ENCODE measurements at regions not wholly inside any gene's neighbourhood (a gene's known extent, or its start where the extent isn't known, plus 50 kb on each side); places are given as distances from the start of the nearest gene placed in this dataset.

GRCh38 chr7:51882412-51882811 is 565.8 kb upstream of the COBL start:
- no peak for TF ChIP-seq CTCF (IDR thresholded peaks at IDR 0.05; ENCODE audit: low read length, missing control alignments)
- DNase-seq (ENCODE audit: low read depth): no peak
- no peak overlapping the region for H3K4me3 ChIP-seq (replicated peaks; ENCODE audit: low read depth, low read length)

GRCh38 chr7:51881309-51881708 is 564.7 kb upstream of the COBL start:
- no peak overlapping the region for H3K4me3 ChIP-seq (replicated peaks; ENCODE audit: low read depth, low read length)
- no peak for TF ChIP-seq CTCF (IDR thresholded peaks at IDR 0.05; ENCODE audit: low read length, missing control alignments)
- no peak for DNase-seq (ENCODE audit: low read depth)

- no peak for DNase-seq (ENCODE audit: low read depth)
- H3K4me3 ChIP-seq (replicated peaks; ENCODE audit: low read depth, low read length): no peak overlapping the region
- no peak for TF ChIP-seq CTCF (IDR thresholded peaks at IDR 0.05; ENCODE audit: low read length, missing control alignments)
Measured at GRCh38 chr7:51878865-51879264, 562.3 kb upstream of the COBL start.

GRCh38 chr7:51869452-51869851 is 552.8 kb upstream of the COBL start:
- DNase-seq (ENCODE audit: low read depth): no peak
- no peak for TF ChIP-seq CTCF (IDR thresholded peaks at IDR 0.05; ENCODE audit: low read length, missing control alignments)
- no peak overlapping the region for H3K4me3 ChIP-seq (replicated peaks; ENCODE audit: low read depth, low read length)

GRCh38 chr7:51867117-51867516 is 550.5 kb upstream of the COBL start:
- no peak for TF ChIP-seq CTCF (IDR thresholded peaks at IDR 0.05; ENCODE audit: low read length, missing control alignments)
- no peak for DNase-seq (ENCODE audit: low read depth)
- no peak overlapping the region for H3K4me3 ChIP-seq (replicated peaks; ENCODE audit: low read depth, low read length)

- no peak for TF ChIP-seq CTCF (IDR thresholded peaks at IDR 0.05; ENCODE audit: low read length, missing control alignments)
- no peak overlapping the region for H3K4me3 ChIP-seq (replicated peaks; ENCODE audit: low read depth, low read length)
- no peak for DNase-seq (ENCODE audit: low read depth)
Measured at GRCh38 chr7:51860305-51860704, 543.7 kb upstream of the COBL start.

GRCh38 chr7:51850126-51850525 is 533.5 kb upstream of the COBL start:
- DNase-seq (ENCODE audit: low read depth): no peak
- H3K4me3 ChIP-seq (replicated peaks; ENCODE audit: low read depth, low read length): no peak overlapping the region
- TF ChIP-seq CTCF (IDR thresholded peaks at IDR 0.05; ENCODE audit: low read length, missing control alignments): no peak
